Gastrocnemius medialis (tissue), 4 donors: ENCODE measurements at regions not wholly inside any gene's neighbourhood (a gene's known extent, or its start where the extent isn't known, plus 50 kb on each side); places are given as distances from the start of the nearest gene placed in this dataset.

Experiments
- POLR2A ChIP-seq, 2 donors: fragments of 450-650 bp; IDR thresholded peaks; one replicate each; pipeline ENCODE4 v1.6.1; 2017; ENCODE audit warnings: antibody characterized with exemption in 2 of 2, mild to moderate bottlenecking in 2 of 2, moderate library complexity in 2 of 2
- TF ChIP-seq, protein P1 (sequence below), 5 experiments: fragments of 450-650 bp in 3 of 5; fragments of 200-600 bp in 2 of 5; sonication (generic) in 2 of 5; IDR thresholded peaks in 4 of 5; conservative IDR thresholded peaks in 1 of 5; 1 replicate in 4 of 5; 2 replicates in 1 of 5; pipeline ENCODE4 v1.5.1; 2016 to 2019; ENCODE audit warnings: antibody characterized with exemption in 5 of 5, mild to moderate bottlenecking in 3 of 5, moderate library complexity in 3 of 5

DNA sequence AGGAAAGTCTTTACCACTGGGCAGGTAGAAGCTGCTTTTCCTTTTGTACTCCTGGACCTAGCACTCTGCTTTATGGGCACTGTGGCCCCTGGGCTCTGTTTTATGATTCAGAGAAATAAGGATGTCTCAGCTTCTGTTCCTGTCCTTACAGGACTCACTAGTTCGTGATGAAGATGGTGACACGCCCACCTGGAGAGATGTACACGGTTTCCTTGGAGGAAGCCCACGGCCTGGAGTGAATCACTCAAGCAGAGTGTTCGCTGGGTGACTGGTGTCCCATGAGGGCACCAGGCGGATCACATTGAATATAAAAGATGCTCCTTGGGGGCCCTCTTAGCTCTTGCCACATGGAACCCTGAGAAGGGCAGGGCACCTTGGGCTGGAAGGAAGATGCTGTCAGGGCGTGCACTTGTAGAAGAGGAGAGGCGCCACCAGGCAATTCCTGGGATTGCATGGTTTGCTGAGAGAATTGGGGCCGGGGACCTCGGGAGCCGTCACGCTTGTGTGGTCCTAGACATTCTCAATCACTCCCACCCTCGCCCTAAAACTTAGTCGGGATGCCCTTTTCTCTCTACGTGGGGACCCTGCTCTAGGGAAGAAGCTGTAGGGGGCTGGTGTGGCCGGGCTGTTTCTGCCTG, 202.6 kb downstream of the TSHZ3 start:
- TF ChIP-seq, protein P1, sequence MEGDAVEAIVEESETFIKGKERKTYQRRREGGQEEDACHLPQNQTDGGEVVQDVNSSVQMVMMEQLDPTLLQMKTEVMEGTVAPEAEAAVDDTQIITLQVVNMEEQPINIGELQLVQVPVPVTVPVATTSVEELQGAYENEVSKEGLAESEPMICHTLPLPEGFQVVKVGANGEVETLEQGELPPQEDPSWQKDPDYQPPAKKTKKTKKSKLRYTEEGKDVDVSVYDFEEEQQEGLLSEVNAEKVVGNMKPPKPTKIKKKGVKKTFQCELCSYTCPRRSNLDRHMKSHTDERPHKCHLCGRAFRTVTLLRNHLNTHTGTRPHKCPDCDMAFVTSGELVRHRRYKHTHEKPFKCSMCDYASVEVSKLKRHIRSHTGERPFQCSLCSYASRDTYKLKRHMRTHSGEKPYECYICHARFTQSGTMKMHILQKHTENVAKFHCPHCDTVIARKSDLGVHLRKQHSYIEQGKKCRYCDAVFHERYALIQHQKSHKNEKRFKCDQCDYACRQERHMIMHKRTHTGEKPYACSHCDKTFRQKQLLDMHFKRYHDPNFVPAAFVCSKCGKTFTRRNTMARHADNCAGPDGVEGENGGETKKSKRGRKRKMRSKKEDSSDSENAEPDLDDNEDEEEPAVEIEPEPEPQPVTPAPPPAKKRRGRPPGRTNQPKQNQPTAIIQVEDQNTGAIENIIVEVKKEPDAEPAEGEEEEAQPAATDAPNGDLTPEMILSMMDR (IDR thresholded peaks at IDR 0.05 in 4 of 5, conservative IDR thresholded peaks at IDR 0.05 in 1 of 5): no peak
- TF ChIP-seq POLR2A (IDR thresholded peaks at IDR 0.05): no peak
